K562 (cell line): ENCODE measurements at regions not wholly inside any gene's neighbourhood (a gene's known extent, or its start where the extent isn't known, plus 50 kb on each side); places are given as distances from the start of the nearest gene placed in this dataset.

Source experiments
- ASH1L ChIP-seq: fragments of 450-650 bp; IDR thresholded peaks from 2 replicates; pipeline ENCODE4 v1.6.1; 2018; ENCODE audit warnings: borderline replicate concordance, mild to moderate bottlenecking, low read depth; ENCODE audit not compliant: partially characterized antibody
- BRF2 ChIP-seq: IDR thresholded peaks from 3 replicates; pipeline ENCODE4 v1.6.1; 2011; ENCODE audit warnings: borderline replicate concordance, mild to moderate bottlenecking; ENCODE audit not compliant: insufficient read length, insufficient read depth
- ETV6 ChIP-seq, 3 experiments: fragments of 150-350 bp in 1 of 3; sonication (generic) in 1 of 3; formaldehyde crosslinking in 1 of 3; IDR thresholded peaks; 2 replicates each; pipeline versions ENCODE4 v1.6.1 to v1.8.0; 2014 to 2022; ENCODE audit warnings: borderline replicate concordance in 2 of 3, low read depth in 2 of 3, antibody characterized with exemption in 1 of 3, low read length in 1 of 3, mild to moderate bottlenecking in 1 of 3, missing genetic modification reagents in 1 of 3
- JUND ChIP-seq, 2 experiments: IDR thresholded peaks; 2 replicates in 1 of 2; 3 replicates in 1 of 2; pipeline ENCODE4 v1.6.1; 2011; ENCODE audit warnings: borderline replicate concordance in 2 of 2, low read depth in 2 of 2, low read length in 2 of 2, improper control_type of control experiment in 1 of 2, missing biosample characterization in 1 of 2, missing genetic modification characterization in 1 of 2, missing genetic modification reagents in 1 of 2
- RBM14 ChIP-seq: fragments of 200-400 bp; formaldehyde crosslinking; IDR thresholded peaks from 2 replicates; pipeline ENCODE4 v1.6.1; 2018; ENCODE audit warnings: low read depth, mild to moderate bottlenecking, low read length, moderate library complexity, borderline replicate concordance; ENCODE audit not compliant: insufficient read depth
- STAT6 ChIP-seq: sonication (generic); formaldehyde crosslinking; IDR thresholded peaks from 2 replicates; pipeline ENCODE4 v1.8.1; 2023; ENCODE audit warnings: mild to moderate bottlenecking, missing genetic modification reagents
- TCF7L2 ChIP-seq: fragments of 150-350 bp; IDR thresholded peaks from 2 replicates; pipeline ENCODE4 v1.6.1; 2016; ENCODE audit warnings: low read depth, mild to moderate bottlenecking, low read length, moderate library complexity
- ZBED1 ChIP-seq: IDR thresholded peaks from 2 replicates; pipeline ENCODE4 v1.6.1; 2014
- TF ChIP-seq, protein P1 (sequence below), 2 experiments: fragments of 450-650 bp; formaldehyde crosslinking in 1 of 2; IDR thresholded peaks; 2 replicates each; pipeline versions ENCODE4 v1.4.0 to v1.6.1; 2014 to 2020; ENCODE audit warnings: mild to moderate bottlenecking in 2 of 2, borderline replicate concordance in 1 of 2, low read depth in 1 of 2
- TF ChIP-seq, protein P2 (sequence below): fragments of 250-450 bp; sonication (Bioruptor Pico); IDR thresholded peaks from 2 replicates; pipeline ENCODE4 v1.5.0; 2021

DNA sequence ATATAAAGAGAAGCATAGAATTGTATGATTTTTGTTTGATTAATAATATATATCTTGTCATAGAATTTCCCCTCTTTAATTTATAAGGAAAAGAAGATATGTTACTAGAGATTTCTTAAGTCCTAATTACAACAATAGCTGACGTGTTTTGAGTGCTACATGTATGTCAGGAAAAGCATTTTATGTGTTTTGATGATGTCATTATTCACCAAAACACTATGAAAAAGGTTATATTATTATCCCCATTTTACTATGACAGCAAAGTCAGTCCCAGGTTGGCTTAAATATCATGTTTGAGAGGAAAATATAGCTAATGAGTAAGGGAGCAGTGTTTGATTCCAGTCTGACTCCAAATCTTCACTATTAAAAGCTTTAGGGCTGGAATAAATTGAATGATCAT is 428.4 kb upstream of the GOLIM4 start (continued):
- TF ChIP-seq, protein P1, sequence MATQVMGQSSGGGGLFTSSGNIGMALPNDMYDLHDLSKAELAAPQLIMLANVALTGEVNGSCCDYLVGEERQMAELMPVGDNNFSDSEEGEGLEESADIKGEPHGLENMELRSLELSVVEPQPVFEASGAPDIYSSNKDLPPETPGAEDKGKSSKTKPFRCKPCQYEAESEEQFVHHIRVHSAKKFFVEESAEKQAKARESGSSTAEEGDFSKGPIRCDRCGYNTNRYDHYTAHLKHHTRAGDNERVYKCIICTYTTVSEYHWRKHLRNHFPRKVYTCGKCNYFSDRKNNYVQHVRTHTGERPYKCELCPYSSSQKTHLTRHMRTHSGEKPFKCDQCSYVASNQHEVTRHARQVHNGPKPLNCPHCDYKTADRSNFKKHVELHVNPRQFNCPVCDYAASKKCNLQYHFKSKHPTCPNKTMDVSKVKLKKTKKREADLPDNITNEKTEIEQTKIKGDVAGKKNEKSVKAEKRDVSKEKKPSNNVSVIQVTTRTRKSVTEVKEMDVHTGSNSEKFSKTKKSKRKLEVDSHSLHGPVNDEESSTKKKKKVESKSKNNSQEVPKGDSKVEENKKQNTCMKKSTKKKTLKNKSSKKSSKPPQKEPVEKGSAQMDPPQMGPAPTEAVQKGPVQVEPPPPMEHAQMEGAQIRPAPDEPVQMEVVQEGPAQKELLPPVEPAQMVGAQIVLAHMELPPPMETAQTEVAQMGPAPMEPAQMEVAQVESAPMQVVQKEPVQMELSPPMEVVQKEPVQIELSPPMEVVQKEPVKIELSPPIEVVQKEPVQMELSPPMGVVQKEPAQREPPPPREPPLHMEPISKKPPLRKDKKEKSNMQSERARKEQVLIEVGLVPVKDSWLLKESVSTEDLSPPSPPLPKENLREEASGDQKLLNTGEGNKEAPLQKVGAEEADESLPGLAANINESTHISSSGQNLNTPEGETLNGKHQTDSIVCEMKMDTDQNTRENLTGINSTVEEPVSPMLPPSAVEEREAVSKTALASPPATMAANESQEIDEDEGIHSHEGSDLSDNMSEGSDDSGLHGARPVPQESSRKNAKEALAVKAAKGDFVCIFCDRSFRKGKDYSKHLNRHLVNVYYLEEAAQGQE (IDR thresholded peaks at IDR 0.05; ENCODE audit: borderline replicate concordance), result no peak
- TF ChIP-seq, protein P1 (CRISPR knock-in tag; IDR thresholded peaks at IDR 0.05; ENCODE audit: low read depth), result no peak
- TF ChIP-seq RBM14, result no peak
- no peak for TF ChIP-seq STAT6 (CRISPR knock-in tag)
- no peak for TF ChIP-seq ASH1L
- no peak for TF ChIP-seq JUND (IDR thresholded peaks at IDR 0.05; ENCODE audit: borderline replicate concordance, low read depth, low read length)
- no peak for TF ChIP-seq JUND (tag; IDR thresholded peaks at IDR 0.05; ENCODE audit: borderline replicate concordance, low read depth, low read length)
- TF ChIP-seq ETV6 (IDR thresholded peaks at IDR 0.05; ENCODE audit: borderline replicate concordance in 1 of 2, low read depth in 2 of 2, low read length in 1 of 2), result no peak
- no peak for TF ChIP-seq ETV6 (CRISPR knock-in tag; IDR thresholded peaks at IDR 0.05; ENCODE audit: borderline replicate concordance)
- TF ChIP-seq TCF7L2, result no peak
- TF ChIP-seq, protein P2, sequence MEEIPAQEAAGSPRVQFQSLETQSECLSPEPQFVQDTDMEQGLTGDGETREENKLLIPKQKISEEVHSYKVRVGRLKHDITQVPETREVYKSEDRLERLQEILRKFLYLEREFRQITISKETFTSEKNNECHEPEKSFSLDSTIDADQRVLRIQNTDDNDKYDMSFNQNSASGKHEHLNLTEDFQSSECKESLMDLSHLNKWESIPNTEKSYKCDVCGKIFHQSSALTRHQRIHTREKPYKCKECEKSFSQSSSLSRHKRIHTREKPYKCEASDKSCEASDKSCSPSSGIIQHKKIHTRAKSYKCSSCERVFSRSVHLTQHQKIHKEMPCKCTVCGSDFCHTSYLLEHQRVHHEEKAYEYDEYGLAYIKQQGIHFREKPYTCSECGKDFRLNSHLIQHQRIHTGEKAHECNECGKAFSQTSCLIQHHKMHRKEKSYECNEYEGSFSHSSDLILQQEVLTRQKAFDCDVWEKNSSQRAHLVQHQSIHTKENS (CRISPR knock-in tag), result no peak
- no peak for TF ChIP-seq BRF2
- TF ChIP-seq ZBED1, result no peak
